HAP-1 (cell line): ENCODE measurements at regions not wholly inside any gene's neighbourhood (a gene's known extent, or its start where the extent isn't known, plus 50 kb on each side); places are given as distances from the start of the nearest gene placed in this dataset.
"Not testable (repeated sequence)": the region's sequence is repeated elsewhere in the genome, so short reads cannot be mapped to it uniquely, and the experiment has no call there.

ENCODE experiments used
- DNase-seq, 2 experiments: peaks; one replicate each; pipeline ENCODE4 v3.0.0-alpha.2; 2016 to 2020; ENCODE audit warnings: low spot score in 2 of 2
- H3K27me3 ChIP-seq: fragments of 250-450 bp; sonication (Bioruptor Pico); 2 replicates; pipeline ENCODE4 v1.5.1; 2020; ENCODE audit warnings: low read depth, mild to moderate bottlenecking, moderate library complexity
- H3K36me3 ChIP-seq: fragments of 250-450 bp; sonication (Bioruptor Pico); replicated peaks from 2 replicates; pipeline ENCODE4 v1.5.1; 2020; ENCODE audit warnings: mild to moderate bottlenecking
- H3K4me1 ChIP-seq: fragments of 250-450 bp; sonication (Bioruptor Pico); 2 replicates; pipeline ENCODE4 v1.5.1; 2020; ENCODE audit warnings: mild to moderate bottlenecking
- H3K4me3 ChIP-seq: fragments of 250-450 bp; sonication (Bioruptor Pico); 2 replicates; pipeline ENCODE4 v1.5.1; 2020; ENCODE audit warnings: mild to moderate bottlenecking, moderate library complexity
- H3K9me3 ChIP-seq: fragments of 250-450 bp; sonication (Bioruptor Pico); 2 replicates; pipeline ENCODE4 v1.5.1; 2020; ENCODE audit warnings: mild to moderate bottlenecking, moderate library complexity
- in situ Hi-C: fragments of 300-500 bp; cut with MboI; formaldehyde crosslinking; loops from 3 replicates; pipeline ENCODE4 v1.14.3; 2020; ENCODE audit warnings: low sequenced_read_pairs, inconsistent platforms, mixed read lengths

DNA sequence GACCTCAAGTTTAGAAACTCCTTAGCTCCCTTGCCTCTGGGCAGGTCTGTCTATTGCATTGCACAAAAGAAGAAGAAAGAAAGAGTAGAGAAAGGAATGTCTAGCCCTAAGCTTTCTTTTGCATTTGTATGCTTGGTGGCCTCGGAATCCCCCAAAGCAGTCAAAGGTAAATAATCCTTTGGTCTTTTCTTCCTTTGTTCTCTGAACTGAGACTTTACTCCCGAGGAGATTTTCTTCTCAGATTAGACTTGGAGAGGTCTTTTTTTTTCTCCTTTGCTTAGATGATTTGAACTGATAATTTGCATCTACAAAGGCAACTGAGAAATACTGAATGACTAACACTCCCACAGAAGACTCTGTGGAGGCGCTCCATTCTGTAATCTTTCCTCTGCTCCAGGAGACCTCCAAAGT is 93.2 kb downstream of the AKR1D1 start:
- DNase-seq: peak; percentile 87 to 100
- H3K36me3 ChIP-seq: no peaks in the 10 kb centered on the region
- no peaks in the 10 kb centered on the region for H3K27me3 ChIP-seq
- H3K4me3 ChIP-seq: no peak overlapping the region
- in situ Hi-C loops: no loop called here
- H3K4me1 ChIP-seq: peaks cover 53% of the 10 kb centered on the region
- peaks cover 8% of the 10 kb centered on the region; the same call in 1 of the 2 replicates for H3K9me3 ChIP-seq

DNA sequence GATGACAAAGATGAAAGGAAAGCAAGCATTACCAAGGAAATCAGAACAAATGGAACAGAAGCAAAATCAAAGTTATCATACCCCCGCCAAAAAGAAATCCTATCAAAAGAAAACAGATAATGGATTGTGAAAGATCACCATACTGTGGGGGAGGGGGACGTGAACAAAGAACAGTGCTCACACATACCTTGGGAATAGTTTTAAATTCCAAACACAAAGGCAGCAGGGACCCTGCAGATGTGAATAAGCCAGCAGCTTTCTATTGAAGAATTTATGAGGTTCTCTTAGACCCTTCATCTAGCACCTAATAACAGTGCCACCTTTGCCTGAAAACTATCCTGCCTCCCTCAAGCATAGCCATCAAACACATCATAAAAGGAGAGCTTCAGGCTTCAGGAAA is 94.0 kb downstream of the AKR1D1 start:
- Histone ChIP-seq H3K27me3 (no peaks in the 10 kb centered on the region), H3K36me3 (no peaks in the 10 kb centered on the region), H3K4me1 (peaks cover 53% of the 10 kb centered on the region), H3K4me3 (no peak overlapping the region; the same call in 1 of the 2 replicates), H3K9me3 (peaks cover 11% of the 10 kb centered on the region; the same call in 1 of the 2 replicates)
- peak; percentile 91 to 99 for DNase-seq
- in situ Hi-C loops: no loop called here

DNA sequence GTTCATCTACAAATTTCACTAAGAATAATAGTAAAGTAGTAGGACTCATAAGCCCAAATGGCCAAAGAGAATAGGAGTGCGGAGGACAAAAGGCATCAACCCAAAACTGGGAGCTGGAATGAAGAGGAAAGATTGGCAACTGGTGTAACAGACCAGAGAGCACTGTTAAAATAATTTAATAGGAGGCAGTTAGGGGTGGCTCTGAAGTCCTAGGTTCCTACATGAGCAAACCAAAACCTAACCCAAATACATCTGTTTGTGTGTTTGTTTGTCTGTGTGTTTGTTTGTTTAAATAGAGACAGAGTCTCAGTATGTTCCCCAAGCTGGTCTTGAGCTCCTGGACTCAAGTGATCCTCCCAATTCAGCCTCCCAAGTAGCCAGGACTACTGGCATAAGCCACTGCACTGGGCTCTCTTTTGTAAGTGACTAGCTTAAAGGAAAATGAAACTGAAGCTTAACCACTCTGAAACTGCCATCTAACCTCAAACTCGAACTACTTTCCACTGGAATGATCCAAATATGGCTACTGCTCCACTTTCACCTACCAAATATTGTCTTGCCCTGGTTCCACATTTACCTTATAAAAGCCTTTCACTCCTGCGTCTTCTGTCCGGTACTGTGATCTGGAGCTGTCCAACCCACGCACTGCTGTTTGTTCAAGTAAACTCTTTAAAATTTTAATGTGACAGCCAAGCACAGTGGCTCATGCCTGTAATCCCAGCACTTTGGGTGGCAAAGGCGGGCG is 94.9 kb downstream of the AKR1D1 start:
- Histone ChIP-seq H3K9me3 (peaks cover 11% of the 10 kb centered on the region; the same call in 1 of the 2 replicates), H3K4me1 (peaks cover 50% of the 10 kb centered on the region), H3K36me3 (no peaks in the 10 kb centered on the region), H3K27me3 (no peaks in the 10 kb centered on the region), H3K4me3 (peak overlapping the region; percentile 1)
- DNase-seq: peak in 1 of 2 experiments; percentile 40
- in situ Hi-C loops: no loop called here

DNA sequence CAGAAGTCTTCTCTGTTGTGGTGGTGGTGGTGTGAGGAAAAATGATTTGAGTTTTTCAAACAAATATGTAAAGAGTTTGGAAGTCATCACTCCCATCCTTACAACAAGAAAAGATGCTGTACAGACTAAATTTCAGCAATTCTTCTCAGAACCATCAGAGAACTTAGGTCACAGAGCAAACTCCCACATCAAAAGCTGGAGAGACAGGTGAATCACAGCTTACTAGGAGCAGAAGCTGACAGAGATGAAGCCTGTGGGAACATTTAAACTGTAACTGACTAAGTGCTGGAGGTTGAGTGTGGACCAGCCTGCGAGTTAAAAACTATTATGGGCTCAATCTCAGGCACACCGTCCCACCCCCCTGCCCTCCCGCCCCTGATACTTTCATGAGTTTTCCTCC is 97.3 kb downstream of the AKR1D1 start:
- Histone ChIP-seq H3K27me3 (no peaks in the 10 kb centered on the region), H3K4me1 (peaks cover 28% of the 10 kb centered on the region), H3K9me3 (peaks cover 11% of the 10 kb centered on the region; the same call in 1 of the 2 replicates), H3K36me3 (no peaks in the 10 kb centered on the region), H3K4me3 (no peak overlapping the region)
- no peak for DNase-seq
- in situ Hi-C loops: no loop called here

DNA sequence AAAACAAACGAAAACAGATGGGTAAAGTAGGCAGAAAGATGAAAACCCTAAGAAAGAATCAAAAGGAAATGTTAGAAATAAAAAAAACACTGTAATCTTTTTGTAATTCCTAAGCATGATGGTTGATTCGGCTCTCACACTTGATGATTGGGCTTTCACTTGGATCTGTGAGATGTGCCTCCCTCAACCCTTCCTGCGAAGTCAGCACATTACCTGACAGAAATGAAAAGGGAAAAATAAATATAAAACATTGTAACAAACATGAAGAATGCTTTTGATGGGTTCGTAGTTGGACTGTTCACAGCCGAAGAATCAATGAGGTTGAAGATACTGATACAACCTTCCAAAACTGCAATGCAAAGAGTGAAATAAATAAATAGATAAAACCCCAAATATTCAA is 99.8 kb downstream of the AKR1D1 start:
- DNase-seq: no peak
- no peaks in the 10 kb centered on the region for H3K36me3 ChIP-seq
- H3K4me1 ChIP-seq: peaks cover 12% of the 10 kb centered on the region
- H3K4me3 ChIP-seq: no peak overlapping the region
- in situ Hi-C loops: no loop called here
- H3K27me3 ChIP-seq: no peaks in the 10 kb centered on the region
- H3K9me3 ChIP-seq: peaks cover 11% of the 10 kb centered on the region; the same call in 1 of the 2 replicates

DNA sequence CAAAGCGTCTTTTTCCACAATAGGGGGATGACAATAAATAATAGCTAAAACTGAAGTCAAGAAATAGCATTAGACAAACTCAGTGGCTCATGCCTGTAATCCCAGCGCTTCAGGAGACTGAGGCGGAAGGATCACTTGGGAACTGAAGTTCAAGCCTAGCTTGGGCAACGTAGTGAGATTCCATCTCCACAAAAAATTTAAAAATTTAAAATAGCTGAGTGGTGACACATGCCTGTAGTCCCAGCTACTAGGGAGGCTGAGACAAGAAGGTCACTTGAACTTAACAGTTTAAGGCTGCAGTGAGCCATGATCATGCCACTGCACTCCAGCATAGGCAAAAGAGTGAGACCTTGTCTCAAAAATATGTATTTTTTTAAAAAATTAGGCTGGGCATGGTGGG is 107.9 kb downstream of the AKR1D1 start:
- H3K27me3 ChIP-seq: no peaks in the 10 kb centered on the region
- H3K36me3 ChIP-seq: 0 out of 2 replicates have a peak, but pooled peaks cover 3% of the 10 kb centered on the region
- H3K4me3 ChIP-seq: no peak overlapping the region
- in situ Hi-C loops: no loop called here
- peaks cover 10% of the 10 kb centered on the region for H3K9me3 ChIP-seq
- peaks cover 28% of the 10 kb centered on the region for H3K4me1 ChIP-seq
- no peak for DNase-seq

DNA sequence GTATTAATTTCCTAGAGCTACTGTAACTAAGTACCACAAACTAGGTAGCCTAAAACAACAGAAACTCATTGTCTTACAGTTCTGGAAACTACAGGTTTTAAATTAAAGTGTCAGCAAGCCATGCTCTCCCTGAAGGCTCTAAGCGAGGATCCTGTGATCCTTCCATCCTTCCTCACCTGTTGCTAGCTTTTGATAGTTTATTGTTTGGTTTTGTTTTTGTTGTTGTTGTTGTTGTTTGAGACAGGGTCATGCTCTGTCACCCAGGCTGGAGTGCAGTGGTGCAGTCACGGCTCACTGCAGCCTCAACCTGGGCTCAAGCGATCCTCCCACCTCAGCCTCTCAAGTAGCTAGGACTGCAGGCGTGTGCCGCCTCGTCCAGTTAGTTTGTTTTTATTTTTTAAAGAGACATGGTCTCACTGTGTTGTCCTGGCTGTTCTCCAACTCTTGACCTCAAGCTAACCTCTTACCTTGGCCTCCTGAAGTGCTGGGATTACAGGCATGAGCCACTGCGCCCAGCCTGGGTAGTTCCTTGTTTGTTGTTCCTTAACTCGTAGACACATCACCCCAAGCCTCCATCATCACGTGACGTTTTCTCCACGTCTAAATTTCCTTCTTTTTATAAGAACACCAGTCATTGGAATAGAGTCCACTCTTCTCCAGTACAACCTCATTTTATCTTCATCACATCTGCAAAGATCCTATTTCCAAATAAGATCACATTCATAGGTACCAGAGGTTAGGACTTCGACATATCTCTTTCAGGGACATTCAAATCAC is 109.1 kb downstream of the AKR1D1 start:
- H3K36me3 ChIP-seq: 0 out of 2 replicates have a peak, but pooled peaks cover 3% of the 10 kb centered on the region
- in situ Hi-C loops: no loop called here
- DNase-seq: no peak
- H3K4me3 ChIP-seq: no peak overlapping the region
- no peaks in the 10 kb centered on the region for H3K27me3 ChIP-seq
- H3K4me1 ChIP-seq: peaks cover 28% of the 10 kb centered on the region
- H3K9me3 ChIP-seq: peaks cover 10% of the 10 kb centered on the region

DNA sequence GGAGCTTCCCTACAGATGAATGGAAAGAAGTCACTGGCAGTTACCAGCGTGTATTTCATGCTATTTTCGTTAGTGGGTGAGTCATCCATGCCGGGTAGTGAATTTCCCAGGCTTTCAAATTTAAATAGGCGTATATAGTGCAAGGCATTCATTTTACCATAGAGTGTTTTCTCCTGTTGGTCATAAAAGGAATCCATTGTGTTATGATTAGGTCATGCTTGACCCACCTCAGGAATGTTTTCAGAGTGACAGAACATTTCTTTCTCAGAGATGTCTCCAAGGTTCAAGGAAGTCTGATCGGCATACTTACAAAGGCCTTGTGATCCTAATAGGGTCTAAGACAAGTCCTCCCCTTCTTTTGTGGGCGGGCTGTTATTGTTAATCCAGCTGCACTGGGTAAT is 110.7 kb downstream of the AKR1D1 start:
- no peaks in the 10 kb centered on the region for H3K27me3 ChIP-seq
- H3K4me1 ChIP-seq: peaks cover 26% of the 10 kb centered on the region
- peak; percentile 80 to 99 for DNase-seq
- 0 out of 2 replicates have a peak, but pooled peaks cover 3% of the 10 kb centered on the region for H3K36me3 ChIP-seq
- no peak overlapping the region for H3K4me3 ChIP-seq
- in situ Hi-C loops: no loop called here
- H3K9me3 ChIP-seq: peaks cover 10% of the 10 kb centered on the region

DNA sequence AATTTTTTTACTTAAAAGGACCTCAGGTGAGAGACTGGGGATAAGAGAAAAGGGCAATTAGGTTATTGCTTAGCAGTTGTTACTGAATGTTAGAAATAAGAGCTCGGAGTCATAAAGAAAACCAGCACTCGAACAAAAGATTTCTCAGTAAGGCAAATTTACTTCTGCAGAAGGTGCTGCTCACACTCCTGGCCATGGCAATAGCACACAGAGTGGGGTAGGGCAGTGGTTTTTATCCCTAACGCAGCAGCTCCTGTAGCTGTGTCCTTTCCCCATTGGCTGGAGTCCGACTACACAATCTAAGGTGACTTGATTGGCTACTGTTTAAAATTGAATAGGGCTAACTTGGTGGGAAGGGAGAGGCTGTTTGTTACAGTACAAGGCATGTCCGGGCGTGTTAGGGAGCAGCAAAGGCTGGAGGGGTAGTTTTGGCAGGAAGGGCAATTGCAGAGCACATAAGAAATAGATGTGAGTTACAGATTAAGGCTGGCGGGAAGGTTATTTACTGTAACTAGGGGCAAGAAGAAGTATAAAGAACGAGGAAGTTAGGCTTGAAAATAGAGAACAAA is 112.1 kb downstream of the AKR1D1 start:
- DNase-seq: no peak
- H3K4me1 ChIP-seq: peaks cover 21% of the 10 kb centered on the region
- H3K36me3 ChIP-seq: 0 out of 2 replicates have a peak, but pooled peaks cover 3% of the 10 kb centered on the region
- H3K4me3 ChIP-seq: no peak overlapping the region
- in situ Hi-C loops: no loop called here
- H3K9me3 ChIP-seq: peaks cover 10% of the 10 kb centered on the region
- no peaks in the 10 kb centered on the region for H3K27me3 ChIP-seq

DNA sequence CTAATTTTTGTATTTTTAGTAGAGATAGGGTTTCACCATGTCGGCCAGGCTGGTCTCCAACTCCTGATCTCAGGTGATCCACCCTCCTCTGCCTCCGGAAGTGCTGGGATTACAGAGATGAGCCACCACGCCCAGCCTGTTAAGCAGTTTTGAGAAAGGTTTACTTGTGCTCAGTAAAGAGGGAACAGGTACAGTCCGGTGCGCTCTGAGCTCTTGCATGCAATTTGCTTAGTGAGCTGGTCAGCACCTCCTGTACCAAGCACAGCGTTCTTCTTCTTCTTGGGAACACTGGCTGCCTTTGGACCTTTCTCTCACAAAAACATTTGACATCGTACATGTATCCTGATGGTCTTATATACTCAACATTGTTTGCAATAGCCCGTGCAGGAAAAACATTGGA is 118.3 kb downstream of the AKR1D1 start:
- Histone ChIP-seq H3K4me1 (peaks cover 15% of the 10 kb centered on the region), H3K4me3 (no peak overlapping the region), H3K36me3 (no peaks in the 10 kb centered on the region), H3K27me3 (no peaks in the 10 kb centered on the region), H3K9me3 (no peaks in the 10 kb centered on the region; the same call in 1 of the 2 replicates)
- in situ Hi-C loops: no loop called here
- DNase-seq: no peak

DNA sequence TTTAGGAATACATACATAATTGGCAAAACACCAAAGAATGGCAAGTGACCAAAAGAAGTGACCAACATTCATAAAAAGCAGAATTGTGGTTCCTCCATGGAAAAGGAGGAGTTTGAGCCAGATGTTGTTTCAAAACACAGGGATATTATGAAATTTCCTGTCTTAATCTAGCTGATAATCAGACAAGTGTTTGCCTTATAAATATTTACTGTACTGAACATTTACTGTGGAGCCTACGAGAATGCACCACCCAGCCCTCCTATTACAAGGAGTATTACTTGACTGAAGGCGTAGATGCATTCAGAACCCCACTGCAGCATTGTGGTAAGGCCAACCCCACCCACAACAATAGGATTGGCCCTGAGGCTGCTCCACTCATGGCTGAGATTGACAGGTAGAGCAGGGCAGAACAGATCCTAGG is 118.9 kb downstream of the AKR1D1 start:
- Histone ChIP-seq H3K9me3 (no peaks in the 10 kb centered on the region; the same call in 1 of the 2 replicates), H3K4me1 (peaks cover 15% of the 10 kb centered on the region), H3K27me3 (no peaks in the 10 kb centered on the region)

DNA sequence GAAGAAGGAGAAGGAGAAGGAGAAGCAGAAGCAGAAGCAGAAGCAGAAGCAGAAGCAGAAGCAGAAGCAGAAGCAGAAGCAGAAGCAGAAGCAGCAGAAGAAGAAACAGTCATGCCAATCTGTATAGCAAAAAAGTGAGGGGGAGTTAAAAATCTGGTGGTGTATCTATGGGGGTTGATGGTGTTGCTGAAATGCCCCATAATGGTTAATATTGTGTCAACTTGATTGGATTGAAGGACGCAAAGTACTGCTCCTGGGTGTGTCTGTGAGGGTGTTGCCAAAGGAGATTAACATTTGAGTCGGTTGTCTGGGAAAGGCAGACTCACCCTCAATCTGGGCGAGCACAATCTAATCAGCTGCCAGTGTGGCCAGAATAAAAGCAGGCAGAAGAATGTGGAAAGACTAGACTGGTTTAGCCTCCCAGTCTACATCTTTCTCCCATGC is 120.3 kb downstream of the AKR1D1 start:
- H3K36me3 ChIP-seq, DNase-seq, in situ Hi-C loops, H3K27me3 ChIP-seq, H3K4me3 ChIP-seq, H3K9me3 ChIP-seq: not testable (repeated sequence)
- peaks cover 18% of the 10 kb centered on the region for H3K4me1 ChIP-seq

More for the DNA sequence above, 118.9 kb downstream of the AKR1D1 start:
- in situ Hi-C loops: no loop called here
- H3K36me3 ChIP-seq: no peaks in the 10 kb centered on the region
- peak in 1 of 2 experiments; percentile 40 for DNase-seq
- no peak overlapping the region for H3K4me3 ChIP-seq

DNA sequence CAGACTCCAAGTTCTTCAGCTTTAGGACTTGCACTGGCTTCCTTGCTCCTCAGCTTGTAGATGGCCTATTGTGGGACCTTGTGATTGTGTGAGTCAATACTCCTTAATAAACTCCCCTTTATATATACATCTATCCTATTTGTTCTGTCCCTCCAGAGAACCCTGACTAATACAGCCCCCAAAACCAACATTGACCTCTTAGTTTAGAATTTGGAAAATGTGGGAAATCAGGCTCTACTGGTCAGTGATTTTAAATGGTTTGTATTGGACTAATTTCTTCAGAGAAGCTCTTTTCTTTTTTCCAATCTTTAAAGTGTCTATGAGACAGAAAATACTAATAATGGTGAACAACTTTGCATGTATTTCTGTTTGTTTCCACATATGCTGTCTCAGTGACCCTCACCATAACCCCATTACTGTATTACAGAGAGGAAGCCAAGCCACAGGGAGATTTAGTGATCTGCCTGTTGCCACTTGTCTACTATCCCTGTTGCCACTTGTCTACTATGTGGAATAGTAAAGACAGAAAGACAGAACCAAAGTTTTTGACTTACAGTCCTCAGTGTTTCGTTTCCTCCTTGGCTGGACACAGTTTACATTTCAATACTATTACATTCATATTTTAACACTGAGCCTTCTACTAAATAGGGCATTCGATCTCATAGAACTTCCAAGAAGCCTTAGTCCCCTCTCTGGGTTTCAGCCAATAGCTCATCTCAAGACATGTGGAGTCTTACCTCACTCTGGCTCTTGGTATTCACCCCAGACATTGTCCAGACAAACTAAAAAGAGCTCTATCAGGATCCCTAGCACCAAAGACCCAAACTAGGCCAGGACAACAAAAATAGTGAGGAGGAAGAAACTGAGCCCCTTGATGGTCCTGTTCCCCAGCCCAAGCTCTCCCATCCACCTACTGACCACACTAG is 121.0 kb downstream of the AKR1D1 start:
- in situ Hi-C loops: no loop called here
- Histone ChIP-seq H3K9me3 (no peaks in the 10 kb centered on the region; the same call in 1 of the 2 replicates), H3K27me3 (no peaks in the 10 kb centered on the region), H3K4me3 (no peak overlapping the region), H3K36me3 (no peaks in the 10 kb centered on the region), H3K4me1 (peaks cover 18% of the 10 kb centered on the region)
- DNase-seq: no peak
